H1 (cell line): ENCODE measurements at regions not wholly inside any gene's neighbourhood (a gene's known extent, or its start where the extent isn't known, plus 50 kb on each side); places are given as distances from the start of the nearest gene placed in this dataset.

Source experiments
- CTCF ChIA-PET: fragments of 300-600 bp; sonication (Branson Sonifier 250); formaldehyde crosslinking; loops from one replicate; lab custom pipeline; 2021; ENCODE audit not compliant: partially characterized antibody; lab: Charles Lee
- POLR2A ChIA-PET: fragments of 300-600 bp; sonication (Branson Sonifier 250); formaldehyde crosslinking; loops from one replicate; lab custom pipeline; 2021; ENCODE audit warnings: inconsistent platforms; ENCODE audit not compliant: partially characterized antibody; lab: Charles Lee
- DNase-seq, 2 experiments: peaks; one replicate each; pipeline versions ENCODE4 v3.0.0 to v3.0.0-alpha.2; 2010 to 2022; ENCODE audit warnings: low spot score in 2 of 2, low read depth in 1 of 2, mixed read lengths in 1 of 2
- FAIRE-seq: peaks from 2 replicates; lab custom pipeline; 2011; peaks lifted over from hg19 to GRCh38; lab: Jason Lieb, UNC
- H2AFZ ChIP-seq: 2 replicates; pipeline ENCODE4 v1.8.1; 2012; ENCODE audit warnings: low read length, inconsistent platforms
- H2AK5ac ChIP-seq: 2 replicates; pipeline ENCODE4 v1.6.1; 2013; ENCODE audit warnings: low read depth, low read length
- H2BK120ac ChIP-seq: replicated peaks from 2 replicates; pipeline ENCODE3; 2013; ENCODE audit warnings: low read depth, low read length, inconsistent platforms
- H2BK12ac ChIP-seq: 2 replicates; pipeline ENCODE4 v1.6.1; 2013; ENCODE audit warnings: low read depth, low read length
- H2BK15ac ChIP-seq: 2 replicates; pipeline ENCODE4 v1.6.1; 2013; ENCODE audit warnings: low read length
- H2BK20ac ChIP-seq: 2 replicates; pipeline ENCODE4 v1.6.1; 2013; ENCODE audit warnings: low read length
- H2BK5ac ChIP-seq: 2 replicates; pipeline ENCODE4 v1.6.1; 2013; ENCODE audit warnings: low read depth, low read length
- H3K14ac ChIP-seq: 2 replicates; pipeline ENCODE4 v1.6.1; 2013; ENCODE audit warnings: inconsistent platforms; ENCODE audit not compliant: insufficient read length
- H3K18ac ChIP-seq: 2 replicates; pipeline ENCODE4 v1.6.1; 2013; ENCODE audit warnings: low read length; ENCODE audit errors: extremely low read depth
- H3K23ac ChIP-seq: 2 replicates; pipeline ENCODE4 v1.6.1; 2013; ENCODE audit warnings: inconsistent platforms; ENCODE audit not compliant: insufficient read length
- H3K23me2 ChIP-seq: 2 replicates; pipeline ENCODE4 v1.6.1; 2013; ENCODE audit warnings: low read depth, low read length
- H3K27ac ChIP-seq: 2 replicates; pipeline ENCODE4 v1.6.1; 2011; ENCODE audit warnings: low read depth, low read length, inconsistent platforms
- H3K27me3 ChIP-seq, 4 experiments: replicated peaks in 1 of 4; 1 replicate in 1 of 4; 2 replicates in 3 of 4; pipeline versions ENCODE4 v1.6.1 to v1.8.1; 2011 to 2013; ENCODE audit warnings: low read length in 3 of 4, mild to moderate bottlenecking in 3 of 4, inconsistent platforms in 2 of 4, mixed read lengths in 2 of 4, moderate library complexity in 1 of 4; ENCODE audit not compliant: control insufficient read depth in 3 of 4, insufficient read depth in 3 of 4; ENCODE audit errors: extremely low read depth in 1 of 4
- H3K36me3 ChIP-seq, 4 experiments: 2 replicates each; pipeline versions ENCODE4 v1.6.1 to v1.8.1; 2011 to 2013; ENCODE audit warnings: mild to moderate bottlenecking in 4 of 4, low read length in 3 of 4, moderate library complexity in 2 of 4, control low read depth in 1 of 4, inconsistent platforms in 1 of 4; ENCODE audit not compliant: insufficient read depth in 4 of 4, control insufficient read depth in 2 of 4
- H3K4ac ChIP-seq: replicated peaks from 2 replicates; pipeline ENCODE3; 2013; ENCODE audit warnings: low read length, low read depth, mixed read lengths, inconsistent platforms; ENCODE audit not compliant: insufficient read length
- H3K4me1 ChIP-seq, 4 experiments: replicated peaks in 1 of 4; 1 replicate in 1 of 4; 2 replicates in 3 of 4; pipeline versions ENCODE4 v1.6.1 to v1.8.1; 2011 to 2013; ENCODE audit warnings: low read length in 3 of 4, inconsistent platforms in 2 of 4, mixed read lengths in 1 of 4; ENCODE audit not compliant: insufficient read depth in 4 of 4, control insufficient read depth in 3 of 4
- H3K4me2 ChIP-seq, 2 experiments: 2 replicates each; pipeline versions ENCODE4 v1.6.1 to v1.8.1; 2011 to 2013; ENCODE audit warnings: low read depth in 2 of 2, low read length in 2 of 2, control low read depth in 1 of 2, inconsistent platforms in 1 of 2, mild to moderate bottlenecking in 1 of 2; ENCODE audit not compliant: insufficient read depth in 1 of 2
- H3K4me3 ChIP-seq, 4 experiments: fragments of 200-600, 300-600 bp in 1 of 4; sonication (generic), shearing (Covaris generic), sonication (Bioruptor Twin) in 1 of 4; 2 replicates each; pipeline versions ENCODE4 v1.5.1 to v1.8.1; 2011 to 2016; ENCODE audit warnings: low read length in 4 of 4, low read depth in 3 of 4, control low read depth in 2 of 4, inconsistent platforms in 2 of 4, mild to moderate bottlenecking in 2 of 4, mixed read lengths in 1 of 4, moderate library complexity in 1 of 4; ENCODE audit not compliant: insufficient read depth in 2 of 4; ENCODE audit errors: extremely low read depth in 1 of 4
- H3K56ac ChIP-seq: replicated peaks from 2 replicates; pipeline ENCODE3; 2013; ENCODE audit warnings: low read depth, mild to moderate bottlenecking, mixed read lengths, low read length, inconsistent platforms; ENCODE audit not compliant: insufficient read length
- H3K79me1 ChIP-seq: 2 replicates; pipeline ENCODE4 v1.6.1; 2013; ENCODE audit warnings: low read depth, low read length, control low read depth
- H3K79me2 ChIP-seq, 2 experiments: 2 replicates each; pipeline versions ENCODE4 v1.6.1 to v1.8.1; 2012 to 2013; ENCODE audit warnings: low read length in 2 of 2, mild to moderate bottlenecking in 2 of 2, inconsistent platforms in 1 of 2; ENCODE audit not compliant: insufficient read depth in 2 of 2, control insufficient read depth in 1 of 2
- H3K9ac ChIP-seq, 4 experiments: replicated peaks in 1 of 4; 1 replicate in 1 of 4; 2 replicates in 3 of 4; pipeline versions ENCODE4 v1.6.1 to v1.8.1; 2011 to 2013; ENCODE audit warnings: low read depth in 3 of 4, low read length in 3 of 4, control low read depth in 2 of 4, mild to moderate bottlenecking in 2 of 4, moderate library complexity in 2 of 4, inconsistent platforms in 1 of 4; ENCODE audit errors: extremely low read depth in 1 of 4
- H3K9me3 ChIP-seq, 2 experiments: 2 replicates each; pipeline versions ENCODE4 v1.6.1 to v1.8.1; 2012 to 2013; ENCODE audit warnings: mild to moderate bottlenecking in 2 of 2, moderate library complexity in 2 of 2, control low read depth in 1 of 2, inconsistent platforms in 1 of 2, low read depth in 1 of 2, low read length in 1 of 2, mixed read lengths in 1 of 2; ENCODE audit not compliant: insufficient read depth in 2 of 2
- H4K20me1 ChIP-seq, 2 experiments: replicated peaks in 1 of 2; 2 replicates each; pipeline versions ENCODE3 to v1.8.1; 2011 to 2013; ENCODE audit warnings: inconsistent platforms in 2 of 2, low read length in 2 of 2, mild to moderate bottlenecking in 1 of 2; ENCODE audit not compliant: insufficient read depth in 2 of 2, control insufficient read depth in 1 of 2
- H4K5ac ChIP-seq: 2 replicates; pipeline ENCODE4 v1.6.1; 2013; ENCODE audit warnings: low read length, low read depth, mixed read lengths, inconsistent platforms; ENCODE audit not compliant: insufficient read length
- H4K8ac ChIP-seq: 2 replicates; pipeline ENCODE4 v1.8.0; 2013; ENCODE audit warnings: mild to moderate bottlenecking, moderate library complexity, low read length, inconsistent platforms; ENCODE audit not compliant: insufficient read depth; ENCODE audit errors: extremely low read depth
- H4K91ac ChIP-seq: replicated peaks from 2 replicates; pipeline ENCODE3; 2013; ENCODE audit warnings: low read length, mixed read lengths, inconsistent platforms; ENCODE audit not compliant: insufficient read length
- BCL11A ChIP-seq, 2 experiments: IDR thresholded peaks; one replicate each; pipeline ENCODE4 v1.6.1; 2011; ENCODE audit warnings: low read depth in 2 of 2, low read length in 2 of 2, mild to moderate bottlenecking in 2 of 2
- CBX5 ChIP-seq: fragments of 300-800, 300-1000 bp; sonication (generic); IDR thresholded peaks from 2 replicates; pipeline ENCODE4 v1.7.1; 2016; ENCODE audit warnings: antibody characterized with exemption, low read length, low read depth
- EZH2 ChIP-seq: fragments of 200-600 bp; sonication (generic); IDR thresholded peaks from 2 replicates; pipeline ENCODE4 v1.7.1; 2012; ENCODE audit warnings: low read depth, mild to moderate bottlenecking, moderate library complexity, low read length, inconsistent platforms; ENCODE audit not compliant: severe bottlenecking
- FOSL1 ChIP-seq: IDR thresholded peaks from 2 replicates; pipeline ENCODE4 v1.6.1; 2011; ENCODE audit warnings: mild to moderate bottlenecking, low read depth, low read length, moderate library complexity; ENCODE audit not compliant: insufficient read depth
- MAX ChIP-seq: IDR thresholded peaks from 2 replicates; pipeline ENCODE4 v1.6.1; 2012; ENCODE audit warnings: inconsistent platforms
- PHF8 ChIP-seq: fragments of 200-600 bp; sonication (generic); conservative IDR thresholded peaks from 2 replicates; pipeline ENCODE4 v1.7.1; 2012; ENCODE audit warnings: low read depth, mild to moderate bottlenecking, inconsistent platforms, low read length, moderate library complexity
- POLR2AphosphoS5 ChIP-seq: IDR thresholded peaks from 2 replicates; pipeline ENCODE4 v1.6.1; 2011; ENCODE audit warnings: low read depth, low read length
- SIN3A ChIP-seq, 2 experiments: IDR thresholded peaks in 1 of 2; conservative IDR thresholded peaks in 1 of 2; 2 replicates each; pipeline ENCODE4 v1.6.1; 2011 to 2012; ENCODE audit warnings: low read length in 2 of 2, improper control_type of control experiment in 1 of 2, low read depth in 1 of 2, mild to moderate bottlenecking in 1 of 2
- SIX5 ChIP-seq: IDR thresholded peaks from 2 replicates; pipeline ENCODE4 v1.6.1; 2011; ENCODE audit warnings: mild to moderate bottlenecking, low read depth, low read length
- SP4 ChIP-seq: IDR thresholded peaks from 2 replicates; pipeline ENCODE4 v1.6.1; 2012; ENCODE audit warnings: low read length, inconsistent platforms
- TCF12 ChIP-seq: IDR thresholded peaks from 2 replicates; pipeline ENCODE4 v1.6.1; 2011; ENCODE audit warnings: low read depth, mild to moderate bottlenecking, low read length
- TEAD4 ChIP-seq: IDR thresholded peaks from 2 replicates; pipeline ENCODE4 v1.6.1; 2012; ENCODE audit warnings: low read depth, low read length, inconsistent platforms, mixed read lengths
- WGBS, 2 experiments: shearing (Covaris generic) in 1 of 2; methylation state at CpG; one replicate each; pipeline versions ENCODE4 v1.1.6 to v1.1.7; 2013 to 2015; ENCODE audit warnings: low lambda C conversion rate in 2 of 2, mixed read lengths in 2 of 2, inconsistent platforms in 1 of 2, low coverage in 1 of 2, missing lambda C conversion rate in 1 of 2; ENCODE audit not compliant: insufficient replicate concordance in 2 of 2, insufficient coverage in 1 of 2, insufficient read length in 1 of 2; ENCODE audit errors: extremely low coverage in 1 of 2, missing lambda C conversion rate in 1 of 2; 5-methylcytosine and 5-hydroxymethylcytosine counted together

- no peak overlapping the region for H2BK20ac ChIP-seq
- no peak overlapping the region for H3K18ac ChIP-seq
- FAIRE-seq (peak; percentile 83), DNase-seq (peak; percentile 53 to 66)
- POLR2A ChIA-PET: no interaction called here
- no peak overlapping the region for H2BK120ac ChIP-seq
- no peaks in the 10 kb centered on the region for H4K20me1 ChIP-seq
- no peak overlapping the region for H2BK15ac ChIP-seq
- no peak overlapping the region for H3K4ac ChIP-seq
- no peak overlapping the region for H4K8ac ChIP-seq
- peak overlapping the region; percentile 66; the same call in 1 of the 2 replicates for H2AFZ ChIP-seq
- no peak overlapping the region for H4K91ac ChIP-seq
- H2AK5ac ChIP-seq: no peak overlapping the region
- no peak overlapping the region for H3K4me3 ChIP-seq
- no peak overlapping the region for H3K14ac ChIP-seq
- no peak overlapping the region for H3K23ac ChIP-seq
- no peaks in the 10 kb centered on the region for H3K79me1 ChIP-seq
- no peaks in the 10 kb centered on the region for H3K23me2 ChIP-seq
- CTCF ChIA-PET: interaction anchor here (0.6 to 2.0 kb wide), 9 partner anchors 13 to 429 kb away, joined by 3 to 7 read pairs (median 3); partner anchors contain the start of gene ADRA1B
- H3K27me3 ChIP-seq: no peaks in the 10 kb centered on the region
- no peaks in the 10 kb centered on the region for H3K36me3 ChIP-seq
- no peak overlapping the region for H3K27ac ChIP-seq
- H3K56ac ChIP-seq: no peak overlapping the region
- H4K5ac ChIP-seq: no peak overlapping the region
- no peak overlapping the region for H3K4me2 ChIP-seq
- no peak overlapping the region for H2BK12ac ChIP-seq
- peaks cover 0 to 3% (median 1%) of the 10 kb centered on the region in 4 experiments; a peak in 2 of 7 replicates for H3K4me1 ChIP-seq
- H3K9ac ChIP-seq: no peak overlapping the region
- 63% methylated on average over 3 of the region's 3 CpGs; no CpG with 5 or more reads in 1 of the 2 experiments for WGBS, 2 experiments
- H2BK5ac ChIP-seq: no peak overlapping the region
- no peaks in the 10 kb centered on the region for H3K9me3 ChIP-seq
- no peaks in the 10 kb centered on the region for H3K79me2 ChIP-seq
- TF ChIP-seq BCL11A (IDR thresholded peaks at IDR 0.05; ENCODE audit: low read depth in 2 of 2, low read length in 2 of 2): no peak
- no peak for TF ChIP-seq FOSL1
- TF ChIP-seq EZH2: no peak
- no peak for TF ChIP-seq CBX5
- no peak for TF ChIP-seq TCF12
- TF ChIP-seq SIX5: no peak
- TF ChIP-seq TEAD4: peak; percentile 76
- peak in 1 of 2 experiments; percentile 64; a peak in 2 of 4 replicates for TF ChIP-seq SIN3A (conservative IDR thresholded peaks at IDR 0.05 in 1 of 2, IDR thresholded peaks at IDR 0.05 in 1 of 2; ENCODE audit: low read depth in 1 of 2, low read length in 2 of 2)
- TF ChIP-seq POLR2AphosphoS5: no peak
- no peak for TF ChIP-seq PHF8
- TF ChIP-seq SP4: no peak
- TF ChIP-seq MAX: peak; percentile 55
Measured at GRCh38 chr5:159510282-159510681, 180.0 kb upstream of the IL12B start.
